ENCODE measurements at regions not wholly inside any gene's neighbourhood (a gene's known extent, or its start where the extent isn't known, plus 50 kb on each side); places are given as distances from the start of the nearest gene placed in this dataset.

DNA sequence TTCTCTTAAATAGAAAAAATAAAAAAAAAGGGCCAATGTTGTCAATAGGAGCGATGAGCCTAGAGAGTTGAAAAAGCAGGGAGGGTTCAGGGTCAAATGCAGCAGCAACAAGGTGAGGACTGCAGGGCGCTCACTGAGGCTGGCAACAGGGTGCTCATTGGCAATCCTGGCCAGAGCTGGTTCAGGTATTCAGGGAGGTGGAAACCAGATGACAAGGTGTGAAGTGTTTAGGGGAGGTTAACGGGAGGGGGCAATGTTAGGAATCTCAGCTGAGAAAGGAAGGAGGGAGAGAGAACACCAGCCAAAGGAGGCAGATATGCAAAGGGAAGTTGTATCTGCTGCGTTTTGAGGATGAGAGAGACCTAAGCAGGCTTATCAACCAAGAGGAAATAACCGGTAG lies 129.8 kb upstream of the DAB1 start:
- no peak overlapping the region for H3K4me3 Mint-ChIP-seq
- H3K9me3 Mint-ChIP-seq, result no peaks in the 10 kb centered on the region
- no peaks in the 10 kb centered on the region for H3K36me3 Mint-ChIP-seq (ENCODE audit: low read depth)
- peaks cover 5% of the 10 kb centered on the region for H3K27me3 Mint-ChIP-seq
- H3K4me1 Mint-ChIP-seq (ENCODE audit: low read depth), result no peaks in the 10 kb centered on the region
- ATAC-seq, result no peak
- POLR2A ChIA-PET, result interaction anchor here (1.4 kb wide), 1 partner anchor 21 kb away, joined by 3 read pairs; no protein-coding TSS in a partner anchor
- H3K27ac Mint-ChIP-seq, result no peak overlapping the region
- intact Hi-C loops (cut with micrococcal nuclease), result no loop called here
- DNase-seq, result no peak
- TF ChIP-seq, protein P1, sequence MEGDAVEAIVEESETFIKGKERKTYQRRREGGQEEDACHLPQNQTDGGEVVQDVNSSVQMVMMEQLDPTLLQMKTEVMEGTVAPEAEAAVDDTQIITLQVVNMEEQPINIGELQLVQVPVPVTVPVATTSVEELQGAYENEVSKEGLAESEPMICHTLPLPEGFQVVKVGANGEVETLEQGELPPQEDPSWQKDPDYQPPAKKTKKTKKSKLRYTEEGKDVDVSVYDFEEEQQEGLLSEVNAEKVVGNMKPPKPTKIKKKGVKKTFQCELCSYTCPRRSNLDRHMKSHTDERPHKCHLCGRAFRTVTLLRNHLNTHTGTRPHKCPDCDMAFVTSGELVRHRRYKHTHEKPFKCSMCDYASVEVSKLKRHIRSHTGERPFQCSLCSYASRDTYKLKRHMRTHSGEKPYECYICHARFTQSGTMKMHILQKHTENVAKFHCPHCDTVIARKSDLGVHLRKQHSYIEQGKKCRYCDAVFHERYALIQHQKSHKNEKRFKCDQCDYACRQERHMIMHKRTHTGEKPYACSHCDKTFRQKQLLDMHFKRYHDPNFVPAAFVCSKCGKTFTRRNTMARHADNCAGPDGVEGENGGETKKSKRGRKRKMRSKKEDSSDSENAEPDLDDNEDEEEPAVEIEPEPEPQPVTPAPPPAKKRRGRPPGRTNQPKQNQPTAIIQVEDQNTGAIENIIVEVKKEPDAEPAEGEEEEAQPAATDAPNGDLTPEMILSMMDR (IDR thresholded peaks at IDR 0.05), result no peak
- CTCF ChIA-PET, result no interaction called here

DNA sequence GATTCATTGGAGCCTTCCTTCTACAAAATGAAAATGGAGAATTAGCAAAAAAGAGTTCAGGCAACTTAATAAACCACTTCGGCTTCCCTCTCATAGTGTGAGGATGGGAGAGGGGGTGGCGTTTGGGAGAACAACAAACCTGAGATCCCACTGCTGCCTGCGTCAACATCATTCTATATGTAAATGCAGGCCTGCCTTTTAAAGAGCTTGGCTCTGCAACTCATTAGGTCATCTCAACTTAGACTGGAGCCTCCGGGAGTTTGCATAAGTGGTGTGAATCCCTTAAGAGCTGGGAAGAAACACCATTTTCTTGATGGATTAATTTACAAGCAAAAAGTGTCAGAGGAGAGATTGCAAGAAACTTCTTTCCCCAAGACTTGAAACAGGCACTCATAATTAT lies 127.6 kb upstream of the DAB1 start:
- Mint-ChIP-seq H3K9me3 (no peaks in the 10 kb centered on the region), H3K27me3 (peaks cover 2% of the 10 kb centered on the region), H3K36me3 (ENCODE audit: low read depth) (no peaks in the 10 kb centered on the region), H3K4me3 (no peak overlapping the region), H3K4me1 (ENCODE audit: low read depth) (no peaks in the 10 kb centered on the region), H3K27ac (no peak overlapping the region)
- TF ChIP-seq, protein P1 (IDR thresholded peaks at IDR 0.05), result no peak
- ChIA-PET POLR2A (no interaction called here), CTCF (no interaction called here)
- ATAC-seq (no peak), DNase-seq (no peak)
- intact Hi-C loops (cut with micrococcal nuclease), result no loop called here

DNA sequence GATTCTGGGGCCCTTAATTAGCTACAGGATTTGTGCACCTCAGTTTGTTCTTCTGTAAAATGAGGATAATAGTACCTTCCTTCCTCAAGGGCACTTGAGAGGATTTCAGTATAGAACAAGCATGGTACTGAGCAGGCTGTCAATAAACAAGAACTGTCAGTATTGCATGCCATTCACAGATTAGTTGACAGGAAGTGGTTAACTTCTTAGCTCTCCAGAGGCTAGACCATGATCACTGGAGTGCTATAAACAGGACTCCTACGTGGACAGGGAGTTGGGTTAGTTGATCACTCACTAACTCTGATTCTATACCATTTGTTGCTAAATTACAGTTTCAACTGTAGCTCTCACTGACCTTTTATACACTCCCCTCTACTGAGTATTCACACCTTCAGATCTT lies 126.2 kb upstream of the DAB1 start:
- ATAC-seq, result no peak
- no peak overlapping the region for H3K4me3 Mint-ChIP-seq
- POLR2A ChIA-PET, result no interaction called here
- no peak for DNase-seq
- no peaks in the 10 kb centered on the region for H3K36me3 Mint-ChIP-seq (ENCODE audit: low read depth)
- no peak overlapping the region for H3K27ac Mint-ChIP-seq
- H3K9me3 Mint-ChIP-seq, result no peaks in the 10 kb centered on the region
- TF ChIP-seq, protein P1 (IDR thresholded peaks at IDR 0.05), result no peak
- intact Hi-C loops (cut with micrococcal nuclease), result no loop called here
- CTCF ChIA-PET, result no interaction called here
- no peaks in the 10 kb centered on the region for H3K4me1 Mint-ChIP-seq (ENCODE audit: low read depth)
- no peaks in the 10 kb centered on the region for H3K27me3 Mint-ChIP-seq

DNA sequence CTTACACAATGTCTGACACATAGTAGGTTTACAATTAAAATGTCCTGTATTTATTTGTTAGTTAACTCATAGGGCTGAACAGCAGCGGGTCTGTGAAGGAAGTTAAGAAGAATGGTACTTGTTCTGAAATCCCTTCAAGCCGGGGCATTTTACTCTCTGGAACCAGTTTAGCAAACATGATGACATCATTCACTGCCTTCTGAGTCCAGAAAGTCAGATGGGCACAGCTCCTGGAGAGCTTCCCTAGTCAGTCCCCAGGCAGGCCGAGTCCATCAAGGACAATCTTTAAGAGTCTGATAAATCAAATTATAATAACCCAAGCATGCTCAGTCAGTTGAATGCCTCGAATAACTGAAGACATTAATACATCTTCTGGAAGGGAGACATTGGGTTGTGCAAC lies 125.4 kb upstream of the DAB1 start:
- no peak for ATAC-seq
- no peaks in the 10 kb centered on the region for H3K9me3 Mint-ChIP-seq
- no peaks in the 10 kb centered on the region for H3K27me3 Mint-ChIP-seq
- no peaks in the 10 kb centered on the region for H3K36me3 Mint-ChIP-seq (ENCODE audit: low read depth)
- no peaks in the 10 kb centered on the region for H3K4me1 Mint-ChIP-seq (ENCODE audit: low read depth)
- H3K4me3 Mint-ChIP-seq, result no peak overlapping the region
- CTCF ChIA-PET, result no interaction called here
- intact Hi-C loops (cut with micrococcal nuclease), result no loop called here
- TF ChIP-seq, protein P1 (IDR thresholded peaks at IDR 0.05), result no peak
- DNase-seq, result no peak
- POLR2A ChIA-PET, result no interaction called here
- H3K27ac Mint-ChIP-seq, result no peak overlapping the region

DNA sequence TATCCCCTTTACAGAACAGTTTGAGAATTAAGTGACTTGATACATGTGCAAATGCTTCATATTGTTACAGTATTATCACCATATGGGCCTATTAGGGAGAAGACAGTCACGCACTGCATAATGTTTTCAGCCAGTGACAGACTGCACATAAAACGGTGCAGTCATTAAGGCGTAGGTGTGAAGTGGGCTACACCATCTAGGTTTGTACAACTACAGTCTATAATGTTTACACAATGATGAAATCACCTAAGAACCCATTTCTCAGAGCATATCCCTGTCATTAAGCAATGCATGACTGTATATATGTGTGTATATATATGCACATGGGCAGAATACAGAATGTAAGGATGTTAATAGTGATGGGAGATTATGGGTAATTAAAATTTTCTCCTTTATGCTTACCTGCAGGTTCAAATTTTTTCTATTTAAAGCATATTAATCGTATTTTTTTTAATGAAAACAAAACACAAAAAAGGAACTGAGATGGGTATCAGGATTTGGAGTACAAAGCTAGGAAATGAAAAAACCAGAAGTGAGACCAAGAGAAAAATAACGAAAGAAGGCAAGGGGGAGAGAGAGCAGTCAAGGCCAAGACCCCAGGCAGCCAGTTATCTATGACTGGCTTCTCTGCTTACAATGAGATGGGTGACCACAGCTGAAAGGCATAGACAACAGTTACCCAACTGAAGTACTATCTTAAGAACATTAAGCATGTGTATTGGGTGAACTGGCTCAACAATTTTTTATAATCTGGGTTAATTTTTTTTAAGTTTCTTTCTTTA lies 122.9 kb upstream of the DAB1 start:
- ATAC-seq (no peak), DNase-seq (no peak)
- no peaks in the 10 kb centered on the region for H3K36me3 Mint-ChIP-seq (ENCODE audit: low read depth)
- no peaks in the 10 kb centered on the region for H3K9me3 Mint-ChIP-seq
- no peak overlapping the region for H3K4me3 Mint-ChIP-seq
- ChIA-PET POLR2A (no interaction called here), CTCF (no interaction called here)
- H3K27me3 Mint-ChIP-seq, result no peaks in the 10 kb centered on the region
- no peaks in the 10 kb centered on the region for H3K4me1 Mint-ChIP-seq (ENCODE audit: low read depth)
- TF ChIP-seq, protein P1 (IDR thresholded peaks at IDR 0.05), result no peak
- intact Hi-C loops (cut with micrococcal nuclease), result no loop called here
- H3K27ac Mint-ChIP-seq, result no peak overlapping the region
